Duodenal mucosa (tissue), 2 donors: ENCODE measurements at regions not wholly inside any gene's neighbourhood (a gene's known extent, or its start where the extent isn't known, plus 50 kb on each side); places are given as distances from the start of the nearest gene placed in this dataset.

ENCODE experiments used
- H3K27ac ChIP-seq: one replicate; pipeline ENCODE4 v1.7.0; 2013; ENCODE audit warnings: low read depth, low read length
- H3K27me3 ChIP-seq, 2 donors: one replicate each; pipeline ENCODE4 v1.7.0; 2013; ENCODE audit warnings: low read length in 2 of 2, control low read depth in 1 of 2; ENCODE audit not compliant: insufficient read depth in 2 of 2, control insufficient read depth in 1 of 2
- H3K36me3 ChIP-seq, 2 donors: one replicate each; pipeline ENCODE4 v1.7.0; 2013; ENCODE audit warnings: low read length in 2 of 2, control low read depth in 1 of 2; ENCODE audit not compliant: insufficient read depth in 2 of 2, control insufficient read depth in 1 of 2
- H3K4me1 ChIP-seq, 2 donors: one replicate each; pipeline ENCODE4 v1.7.0; 2013; ENCODE audit warnings: low read length in 2 of 2, control low read depth in 1 of 2; ENCODE audit not compliant: insufficient read depth in 2 of 2, control insufficient read depth in 1 of 2
- H3K4me3 ChIP-seq, 2 donors: one replicate each; pipeline ENCODE4 v1.7.0; 2013; ENCODE audit warnings: low read length in 2 of 2, low read depth in 1 of 2
- H3K9ac ChIP-seq, 2 donors: one replicate each; pipeline ENCODE4 v1.7.0; 2013; ENCODE audit warnings: low read length in 2 of 2, low read depth in 1 of 2
- H3K9me3 ChIP-seq, 2 donors: one replicate each; pipeline ENCODE4 v1.7.0; 2013; ENCODE audit warnings: low read length in 2 of 2, control low read depth in 1 of 2; ENCODE audit not compliant: control insufficient read depth in 1 of 2

GRCh38 chr7:1342090-1342640, 109.5 kb downstream of the UNCX start:
- Histone ChIP-seq H3K9ac (no peak overlapping the region), H3K36me3 (no peaks in the 10 kb centered on the region), H3K27ac (no peak overlapping the region), H3K9me3 (no peaks in the 10 kb centered on the region), H3K27me3 (peaks cover 0 to under 1% of the 10 kb centered on the region in 2 donors), H3K4me3 (no peak overlapping the region), H3K4me1 (no peaks in the 10 kb centered on the region)

- Histone ChIP-seq H3K4me3 (no peak overlapping the region), H3K9ac (no peak overlapping the region)
These were observed 110.9 kb downstream of the UNCX start for GRCh38 chr7:1343551-1343950.

GRCh38 chr7:1344421-1344820, 111.7 kb downstream of the UNCX start:
- H3K9me3 ChIP-seq: no peaks in the 10 kb centered on the region
- peaks cover 0 to 11% of the 10 kb centered on the region in 2 donors for H3K27me3 ChIP-seq
- no peak overlapping the region for H3K9ac ChIP-seq
- H3K27ac ChIP-seq: no peak overlapping the region
- H3K4me3 ChIP-seq: no peak overlapping the region
- no peaks in the 10 kb centered on the region for H3K4me1 ChIP-seq
- H3K36me3 ChIP-seq: no peaks in the 10 kb centered on the region

More at GRCh38 chr7:1343551-1343950, 110.9 kb downstream of the UNCX start:
- no peaks in the 10 kb centered on the region for H3K4me1 ChIP-seq
- H3K9me3 ChIP-seq: no peaks in the 10 kb centered on the region
- peaks cover 0 to 5% of the 10 kb centered on the region in 2 donors for H3K27me3 ChIP-seq
- no peaks in the 10 kb centered on the region for H3K36me3 ChIP-seq
- no peak overlapping the region for H3K27ac ChIP-seq

- Histone ChIP-seq H3K4me1 (no peaks in the 10 kb centered on the region), H3K27ac (no peak overlapping the region), H3K4me3 (no peak overlapping the region), H3K36me3 (no peaks in the 10 kb centered on the region), H3K9me3 (no peaks in the 10 kb centered on the region), H3K9ac (no peak overlapping the region), H3K27me3 (peaks cover 0 to 11% of the 10 kb centered on the region in 2 donors)
These were observed 112.5 kb downstream of the UNCX start for GRCh38 chr7:1344981-1345701.

- Histone ChIP-seq H3K27me3 (peaks cover 0 to 11% of the 10 kb centered on the region in 2 donors), H3K4me1 (no peaks in the 10 kb centered on the region), H3K4me3 (no peak overlapping the region), H3K36me3 (no peaks in the 10 kb centered on the region), H3K9ac (no peak overlapping the region), H3K27ac (no peak overlapping the region), H3K9me3 (no peaks in the 10 kb centered on the region)
These were observed 113.2 kb downstream of the MICALL2 start for GRCh38 chr7:1345796-1346755.

- no peak overlapping the region for H3K27ac ChIP-seq
- no peaks in the 10 kb centered on the region for H3K36me3 ChIP-seq
- no peak overlapping the region for H3K9ac ChIP-seq
- H3K4me1 ChIP-seq: no peaks in the 10 kb centered on the region
- no peaks in the 10 kb centered on the region for H3K9me3 ChIP-seq
- H3K27me3 ChIP-seq: peaks cover 0 to 14% of the 10 kb centered on the region in 2 donors
- no peak overlapping the region for H3K4me3 ChIP-seq
These were observed 112.4 kb downstream of the MICALL2 start for GRCh38 chr7:1346851-1347250.

GRCh38 chr7:1348096-1348822, 111.0 kb downstream of the MICALL2 start:
- H3K9ac ChIP-seq: no peak overlapping the region
- H3K4me3 ChIP-seq: no peak overlapping the region
- H3K4me1 ChIP-seq: no peaks in the 10 kb centered on the region
- H3K9me3 ChIP-seq: no peaks in the 10 kb centered on the region
- no peak overlapping the region for H3K27ac ChIP-seq
- peaks cover 0 to 17% of the 10 kb centered on the region in 2 donors for H3K27me3 ChIP-seq
- H3K36me3 ChIP-seq: no peaks in the 10 kb centered on the region

- Histone ChIP-seq H3K4me1 (no peaks in the 10 kb centered on the region), H3K27me3 (peaks cover 0 to 17% of the 10 kb centered on the region in 2 donors), H3K9ac (no peak overlapping the region), H3K27ac (no peak overlapping the region), H3K4me3 (no peak overlapping the region), H3K9me3 (no peaks in the 10 kb centered on the region), H3K36me3 (no peaks in the 10 kb centered on the region)
These were observed 110.4 kb downstream of the MICALL2 start for GRCh38 chr7:1348823-1349335.

GRCh38 chr7:1349351-1349761, 109.9 kb downstream of the MICALL2 start:
- Histone ChIP-seq H3K36me3 (no peaks in the 10 kb centered on the region), H3K27ac (no peak overlapping the region), H3K4me3 (no peak overlapping the region), H3K27me3 (peaks cover 0 to 20% of the 10 kb centered on the region in 2 donors), H3K9ac (no peak overlapping the region), H3K4me1 (peaks cover under 1 to 2% of the 10 kb centered on the region in 2 donors), H3K9me3 (no peaks in the 10 kb centered on the region)
